ENCODE measurements at regions not wholly inside any gene's neighbourhood (a gene's known extent, or its start where the extent isn't known, plus 50 kb on each side); places are given as distances from the start of the nearest gene placed in this dataset.

DNA sequence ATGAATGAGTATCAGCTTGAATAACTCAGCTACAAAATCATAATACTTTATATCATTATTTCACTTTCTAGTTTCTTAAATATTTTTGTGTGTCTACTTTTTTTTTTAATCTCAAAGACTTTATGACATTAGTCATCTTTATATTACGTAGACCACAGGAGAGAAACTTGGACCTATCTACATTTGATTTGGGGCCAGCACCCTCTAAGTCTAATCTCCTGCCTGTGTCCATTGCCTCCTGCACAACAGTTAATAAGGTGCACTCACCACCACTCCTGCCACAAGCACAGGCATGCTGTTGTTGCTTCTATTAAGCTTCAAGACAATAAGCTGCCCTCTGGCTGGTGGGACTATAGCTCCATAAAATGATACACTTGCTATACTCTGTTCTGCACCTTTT, 70.4 kb downstream of the DIRAS3 start:
- TF ChIP-seq, protein P1, sequence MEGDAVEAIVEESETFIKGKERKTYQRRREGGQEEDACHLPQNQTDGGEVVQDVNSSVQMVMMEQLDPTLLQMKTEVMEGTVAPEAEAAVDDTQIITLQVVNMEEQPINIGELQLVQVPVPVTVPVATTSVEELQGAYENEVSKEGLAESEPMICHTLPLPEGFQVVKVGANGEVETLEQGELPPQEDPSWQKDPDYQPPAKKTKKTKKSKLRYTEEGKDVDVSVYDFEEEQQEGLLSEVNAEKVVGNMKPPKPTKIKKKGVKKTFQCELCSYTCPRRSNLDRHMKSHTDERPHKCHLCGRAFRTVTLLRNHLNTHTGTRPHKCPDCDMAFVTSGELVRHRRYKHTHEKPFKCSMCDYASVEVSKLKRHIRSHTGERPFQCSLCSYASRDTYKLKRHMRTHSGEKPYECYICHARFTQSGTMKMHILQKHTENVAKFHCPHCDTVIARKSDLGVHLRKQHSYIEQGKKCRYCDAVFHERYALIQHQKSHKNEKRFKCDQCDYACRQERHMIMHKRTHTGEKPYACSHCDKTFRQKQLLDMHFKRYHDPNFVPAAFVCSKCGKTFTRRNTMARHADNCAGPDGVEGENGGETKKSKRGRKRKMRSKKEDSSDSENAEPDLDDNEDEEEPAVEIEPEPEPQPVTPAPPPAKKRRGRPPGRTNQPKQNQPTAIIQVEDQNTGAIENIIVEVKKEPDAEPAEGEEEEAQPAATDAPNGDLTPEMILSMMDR (IDR thresholded peaks at IDR 0.05 in 2 of 3, conservative IDR thresholded peaks at IDR 0.05 in 1 of 3; ENCODE audit: borderline replicate concordance in 1 of 3, insufficient read depth in 1 of 3, low read depth in 2 of 3, low read length in 2 of 3), result no peak
- TF ChIP-seq, protein P2, sequence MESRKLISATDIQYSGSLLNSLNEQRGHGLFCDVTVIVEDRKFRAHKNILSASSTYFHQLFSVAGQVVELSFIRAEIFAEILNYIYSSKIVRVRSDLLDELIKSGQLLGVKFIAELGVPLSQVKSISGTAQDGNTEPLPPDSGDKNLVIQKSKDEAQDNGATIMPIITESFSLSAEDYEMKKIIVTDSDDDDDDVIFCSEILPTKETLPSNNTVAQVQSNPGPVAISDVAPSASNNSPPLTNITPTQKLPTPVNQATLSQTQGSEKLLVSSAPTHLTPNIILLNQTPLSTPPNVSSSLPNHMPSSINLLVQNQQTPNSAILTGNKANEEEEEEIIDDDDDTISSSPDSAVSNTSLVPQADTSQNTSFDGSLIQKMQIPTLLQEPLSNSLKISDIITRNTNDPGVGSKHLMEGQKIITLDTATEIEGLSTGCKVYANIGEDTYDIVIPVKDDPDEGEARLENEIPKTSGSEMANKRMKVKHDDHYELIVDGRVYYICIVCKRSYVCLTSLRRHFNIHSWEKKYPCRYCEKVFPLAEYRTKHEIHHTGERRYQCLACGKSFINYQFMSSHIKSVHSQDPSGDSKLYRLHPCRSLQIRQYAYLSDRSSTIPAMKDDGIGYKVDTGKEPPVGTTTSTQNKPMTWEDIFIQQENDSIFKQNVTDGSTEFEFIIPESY (IDR thresholded peaks at IDR 0.05; ENCODE audit: extremely low read depth, insufficient replicate concordance, low read length), result no peak
- no peak for TF ChIP-seq POLR2A (IDR thresholded peaks at IDR 0.05; ENCODE audit: borderline replicate concordance, extremely low read depth, insufficient read depth, insufficient read length)
- TF ChIP-seq SRF (IDR thresholded peaks at IDR 0.05; ENCODE audit: low read depth), result no peak
- no peak for TF ChIP-seq CEBPB (IDR thresholded peaks at IDR 0.05; ENCODE audit: low read depth)
- no peak for TF ChIP-seq ZFX (IDR thresholded peaks at IDR 0.05)
- no peak for TF ChIP-seq POLR2AphosphoS5 (IDR thresholded peaks at IDR 0.05; ENCODE audit: low read depth, low read length)
- TF ChIP-seq CBX3 (IDR thresholded peaks at IDR 0.05; ENCODE audit: low read depth), result no peak
